ENCODE measurements at regions not wholly inside any gene's neighbourhood (a gene's known extent, or its start where the extent isn't known, plus 50 kb on each side); places are given as distances from the start of the nearest gene placed in this dataset.

- Mint-ChIP-seq H3K4me1 (ENCODE audit: low read depth) (no peaks in the 10 kb centered on the region), H3K27me3 (ENCODE audit: insufficient read depth) (no peaks in the 10 kb centered on the region)
- no peak for TF ChIP-seq CTCF (IDR thresholded peaks at IDR 0.05)
These were observed 231.0 kb upstream of the PPP2R2D start for GRCh38 chr10:131669838-131670237.

GRCh38 chr10:131670341-131670740 is 230.5 kb upstream of the PPP2R2D start:
- no peak overlapping the region for H3K27ac Mint-ChIP-seq
- H3K4me1 Mint-ChIP-seq (ENCODE audit: low read depth): no peaks in the 10 kb centered on the region
- DNase-seq: no peak
- no peaks in the 10 kb centered on the region for H3K27me3 Mint-ChIP-seq (ENCODE audit: insufficient read depth)
- H3K4me3 Mint-ChIP-seq: no peak overlapping the region
- H3K9me3 Mint-ChIP-seq: peaks cover 77% of the 10 kb centered on the region
- peaks cover 6% of the 10 kb centered on the region; the same call in 1 of the 2 replicates for H3K36me3 Mint-ChIP-seq (ENCODE audit: low read depth)
- TF ChIP-seq CTCF (IDR thresholded peaks at IDR 0.05): no peak

More at GRCh38 chr10:131669838-131670237, 231.0 kb upstream of the PPP2R2D start:
- no peak overlapping the region for H3K27ac Mint-ChIP-seq
- peaks cover 6% of the 10 kb centered on the region; the same call in 1 of the 2 replicates for H3K36me3 Mint-ChIP-seq (ENCODE audit: low read depth)
- no peak overlapping the region for H3K4me3 Mint-ChIP-seq
- no peak for DNase-seq
- H3K9me3 Mint-ChIP-seq: peaks cover 76% of the 10 kb centered on the region

- DNase-seq: no peak
- H3K27me3 Mint-ChIP-seq (ENCODE audit: insufficient read depth): no peaks in the 10 kb centered on the region
- H3K4me3 Mint-ChIP-seq: no peak overlapping the region
- H3K9me3 Mint-ChIP-seq: peaks cover 81% of the 10 kb centered on the region
- no peak overlapping the region for H3K27ac Mint-ChIP-seq
- H3K36me3 Mint-ChIP-seq (ENCODE audit: low read depth): peaks cover 3% of the 10 kb centered on the region; the same call in 1 of the 2 replicates
- TF ChIP-seq CTCF (IDR thresholded peaks at IDR 0.05): no peak
- H3K4me1 Mint-ChIP-seq (ENCODE audit: low read depth): no peaks in the 10 kb centered on the region
These were observed 227.4 kb upstream of the PPP2R2D start for GRCh38 chr10:131673396-131673795.

- Mint-ChIP-seq H3K4me3 (no peak overlapping the region), H3K4me1 (ENCODE audit: low read depth) (no peaks in the 10 kb centered on the region), H3K27me3 (ENCODE audit: insufficient read depth) (no peaks in the 10 kb centered on the region), H3K27ac (no peak overlapping the region), H3K9me3 (peaks cover 79% of the 10 kb centered on the region), H3K36me3 (ENCODE audit: low read depth) (peaks cover 3% of the 10 kb centered on the region; the same call in 1 of the 2 replicates)
- DNase-seq: no peak
- no peak for TF ChIP-seq CTCF (IDR thresholded peaks at IDR 0.05)
These were observed 226.7 kb upstream of the PPP2R2D start for GRCh38 chr10:131674130-131674529.

GRCh38 chr10:131675104-131675503 is 225.7 kb upstream of the PPP2R2D start:
- Mint-ChIP-seq H3K27me3 (ENCODE audit: insufficient read depth) (no peaks in the 10 kb centered on the region), H3K27ac (no peak overlapping the region), H3K36me3 (ENCODE audit: low read depth) (peaks cover 3% of the 10 kb centered on the region; the same call in 1 of the 2 replicates), H3K4me1 (ENCODE audit: low read depth) (no peaks in the 10 kb centered on the region), H3K4me3 (no peak overlapping the region), H3K9me3 (peaks cover 80% of the 10 kb centered on the region)
- TF ChIP-seq CTCF (IDR thresholded peaks at IDR 0.05): no peak
- no peak for DNase-seq
